NB4 (cell line): ENCODE measurements at regions not wholly inside any gene's neighbourhood (a gene's known extent, or its start where the extent isn't known, plus 50 kb on each side); places are given as distances from the start of the nearest gene placed in this dataset.

Experiments
- CTCF ChIP-seq: IDR thresholded peaks from one replicate; pipeline ENCODE4 v1.5.1; 2012; ENCODE audit warnings: low read depth, low read length
- MAX ChIP-seq: IDR thresholded peaks from 2 replicates; pipeline ENCODE4 v1.6.1; 2011; ENCODE audit warnings: low read depth, low read length
- MYC ChIP-seq: IDR thresholded peaks from 2 replicates; pipeline ENCODE4 v1.6.1; 2011; ENCODE audit warnings: low read depth, low read length
- POLR2A ChIP-seq: IDR thresholded peaks from 2 replicates; pipeline ENCODE4 v1.6.1; 2011; ENCODE audit warnings: mild to moderate bottlenecking; ENCODE audit not compliant: insufficient read length; ENCODE audit errors: extremely low read depth

- TF ChIP-seq POLR2A (no peak), CTCF (no peak), MAX (no peak), MYC (no peak)
Observed at GRCh38 chr3:176147251-176147650, 1050.0 kb downstream of the TBL1XR1 start.
